Fibroblast of skin of back (primary cell): ENCODE measurements at regions not wholly inside any gene's neighbourhood (a gene's known extent, or its start where the extent isn't known, plus 50 kb on each side); places are given as distances from the start of the nearest gene placed in this dataset.
A peak's percentile ranks its signal among the peaks of the same experiment; 100 is the strongest.

Experiments
- DNase-seq: peaks from one replicate; pipeline ENCODE4 v3.0.0-alpha.2; 2013

DNA sequence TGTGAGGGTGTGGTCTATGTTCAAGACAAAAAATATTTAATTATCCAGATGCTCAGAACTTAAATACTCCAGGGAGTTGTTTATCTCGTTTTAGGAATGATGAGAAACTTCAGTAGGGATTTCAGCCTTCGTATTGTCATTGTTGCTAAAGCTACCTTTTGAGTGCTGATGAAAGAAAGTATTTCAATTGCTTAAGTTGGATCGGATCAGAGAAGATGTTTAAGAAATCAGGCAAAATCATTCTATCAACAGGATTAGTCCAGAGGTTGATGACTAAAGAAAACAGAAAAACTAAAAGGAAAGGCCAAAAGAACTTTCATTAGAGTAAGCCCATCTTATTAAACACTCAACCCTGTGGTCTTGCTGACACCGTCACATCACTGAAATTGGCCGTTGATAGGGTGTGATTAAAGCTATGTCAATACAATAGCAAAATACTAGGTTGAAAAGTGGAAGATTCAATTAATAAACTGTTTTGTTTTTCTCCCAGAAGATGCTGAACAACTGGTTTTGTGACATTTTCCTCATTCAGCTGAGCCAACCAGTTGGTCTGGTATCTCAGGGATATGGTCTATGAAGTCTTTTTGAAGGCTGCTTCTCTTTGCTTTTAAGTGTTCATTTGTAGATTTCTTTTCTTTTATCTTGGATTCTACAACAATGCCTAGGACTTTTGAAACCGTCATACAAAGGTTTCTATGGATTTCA, 551.7 kb downstream of the SLC4A3 start:
- DNase-seq: no peak

GRCh38 chr2:220181165-220181564, 553.7 kb downstream of the SLC4A3 start:
- DNase-seq: no peak

GRCh38 chr2:220182790-220183189, 555.4 kb downstream of the SLC4A3 start:
- DNase-seq: no peak

DNA sequence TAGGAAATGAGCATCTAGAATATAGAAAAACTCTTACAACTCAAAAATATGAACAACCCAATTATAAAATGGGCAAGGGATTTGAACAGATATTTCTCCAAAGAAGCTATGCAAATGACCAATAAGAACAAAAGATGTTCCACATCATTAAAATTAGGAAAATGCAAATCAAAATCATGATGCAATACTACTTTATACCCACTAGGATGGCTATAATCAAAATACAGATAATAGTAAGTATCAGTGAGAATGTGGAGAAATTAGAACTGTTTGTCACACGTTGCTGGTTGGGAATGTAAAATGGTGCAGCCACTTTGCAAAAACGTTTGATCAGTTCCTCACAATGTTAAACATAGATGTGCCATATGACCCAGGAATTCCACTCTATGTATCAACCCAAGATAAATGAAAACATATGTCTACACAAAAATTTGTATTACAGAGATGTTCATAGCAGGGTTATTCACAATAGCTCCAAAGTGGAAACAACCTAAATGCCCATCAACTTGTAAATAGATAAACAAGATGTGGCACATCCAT, 558.4 kb downstream of the SLC4A3 start:
- no peak for DNase-seq

DNA sequence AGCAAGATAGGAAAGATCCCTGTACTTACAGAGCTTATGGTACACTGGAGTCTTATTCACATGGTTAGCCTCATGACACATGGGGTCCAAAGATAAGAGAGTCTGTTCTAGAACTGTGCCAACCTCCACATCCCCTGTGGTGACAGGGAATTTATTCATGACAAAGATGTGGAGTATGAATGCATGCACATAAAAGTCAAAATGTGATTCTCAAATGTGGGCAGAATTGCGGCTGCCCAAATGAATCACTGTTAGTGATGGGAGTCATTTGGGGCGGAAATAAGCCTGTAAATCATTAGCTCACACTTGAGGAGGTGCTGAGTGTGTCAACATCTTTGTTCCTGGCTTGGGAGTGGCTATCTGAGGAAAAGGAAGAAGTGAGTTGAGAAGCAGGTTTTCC, 560.6 kb downstream of the SLC4A3 start:
- DNase-seq: peak; percentile 62

DNA sequence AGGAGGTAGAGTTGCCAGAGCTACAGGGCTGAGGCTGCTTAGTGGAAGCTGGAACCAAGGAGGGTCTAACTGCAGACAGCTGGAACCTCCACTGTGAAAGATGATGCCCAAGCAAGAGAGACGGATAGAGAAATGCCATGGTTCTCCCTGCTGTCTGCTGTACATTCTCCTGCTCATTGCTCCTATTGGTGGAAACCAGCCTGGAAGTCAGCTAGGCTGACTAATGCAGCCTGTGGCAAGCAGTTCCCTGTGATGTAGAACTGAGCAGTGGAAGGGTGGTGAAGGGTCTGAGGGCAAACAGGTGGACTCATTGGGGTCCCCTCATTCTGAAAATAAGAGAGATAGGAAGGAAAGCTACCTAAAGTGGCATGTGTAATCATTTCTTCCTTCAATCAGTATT, 563.6 kb downstream of the SLC4A3 start:
- no peak for DNase-seq

GRCh38 chr2:220191737-220192136, 564.3 kb downstream of the SLC4A3 start:
- DNase-seq: no peak

DNA sequence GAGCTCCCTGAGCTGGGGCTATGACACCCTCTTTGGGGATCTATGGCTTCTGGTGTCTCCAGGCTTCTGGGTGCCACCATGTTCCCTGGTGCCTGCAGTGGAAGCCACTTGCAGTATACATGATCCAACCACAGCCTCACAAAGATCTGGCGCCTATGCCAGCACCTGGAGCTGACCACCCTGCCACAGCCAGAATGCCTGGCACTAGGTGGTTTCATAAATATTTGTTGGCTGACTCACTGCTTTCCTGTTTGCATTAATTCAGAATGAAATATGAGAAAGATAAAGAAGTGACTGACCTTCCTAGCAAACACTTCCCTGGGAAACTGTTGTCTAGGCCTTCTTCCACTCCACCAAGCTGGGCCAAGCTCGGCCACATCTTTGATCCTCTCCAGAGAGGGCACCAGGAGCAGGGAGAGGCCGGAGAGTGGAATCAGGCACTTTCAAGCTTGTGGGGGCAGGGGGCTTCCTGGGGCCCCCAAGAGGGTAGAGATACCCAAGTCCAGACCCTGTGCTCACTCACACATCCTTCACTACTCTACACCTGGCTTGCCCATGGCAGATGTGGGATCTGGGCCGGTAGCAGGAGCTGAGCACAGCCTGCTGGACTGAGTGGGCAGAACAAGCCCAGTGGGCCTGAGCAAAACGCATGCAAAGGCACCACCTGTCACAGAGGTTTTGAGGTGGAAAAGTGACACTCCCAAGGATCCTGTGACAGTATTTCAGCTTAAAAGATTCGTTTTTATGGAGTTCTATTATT, 565.7 kb downstream of the SLC4A3 start:
- peak; percentile 4 for DNase-seq

DNA sequence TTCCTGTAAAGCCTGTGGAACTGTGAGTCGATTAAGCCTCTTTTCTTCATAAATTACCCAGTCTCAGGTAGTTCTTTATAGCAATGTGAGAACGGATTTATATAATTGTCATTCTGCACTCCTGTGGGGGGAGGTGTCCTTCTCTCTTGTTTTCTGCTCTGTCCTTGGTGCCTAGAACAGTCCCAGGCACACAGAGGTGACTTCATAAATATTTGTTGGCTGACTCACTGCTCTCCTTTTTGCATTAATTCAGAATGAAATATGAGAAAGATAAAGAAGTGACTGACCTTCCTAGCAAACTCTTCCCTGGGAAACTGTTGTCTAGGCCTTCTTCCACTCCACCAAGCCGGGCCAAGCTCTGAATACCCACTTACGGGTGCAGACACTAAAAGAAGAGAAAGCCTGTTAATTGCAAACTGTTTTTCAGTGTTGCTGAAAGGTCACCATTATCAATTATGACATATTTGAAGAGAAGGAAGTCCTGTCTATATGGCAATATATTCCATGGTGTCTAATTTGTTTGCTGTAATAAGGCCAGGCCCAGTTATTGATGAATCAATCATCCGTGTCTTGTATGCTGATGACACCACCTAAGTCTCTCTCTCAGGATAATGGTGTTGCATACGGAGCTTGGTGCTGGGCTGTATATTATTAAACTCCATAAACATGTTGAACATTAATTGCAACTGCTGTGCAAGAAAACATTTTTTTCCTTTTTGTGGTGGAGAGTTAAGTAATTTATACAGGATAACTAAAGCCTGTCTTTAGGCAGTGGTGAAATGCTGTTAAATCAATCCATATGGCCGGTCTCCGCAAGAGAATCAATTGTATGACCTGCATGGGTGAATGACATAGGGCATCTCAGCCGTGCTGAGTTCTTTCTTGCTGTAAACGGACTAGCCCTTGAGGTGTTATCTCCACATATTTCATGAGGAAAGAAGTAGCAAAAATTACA, 567.5 kb downstream of the SLC4A3 start:
- DNase-seq: peak; percentile 16

GRCh38 chr2:220198896-220199295, 571.5 kb downstream of the SLC4A3 start:
- peak; percentile 57 for DNase-seq

- no peak for DNase-seq
These were observed 574.6 kb downstream of the SLC4A3 start for GRCh38 chr2:220202066-220202465.

GRCh38 chr2:220209093-220209492, 581.7 kb downstream of the SLC4A3 start:
- DNase-seq: no peak

DNA sequence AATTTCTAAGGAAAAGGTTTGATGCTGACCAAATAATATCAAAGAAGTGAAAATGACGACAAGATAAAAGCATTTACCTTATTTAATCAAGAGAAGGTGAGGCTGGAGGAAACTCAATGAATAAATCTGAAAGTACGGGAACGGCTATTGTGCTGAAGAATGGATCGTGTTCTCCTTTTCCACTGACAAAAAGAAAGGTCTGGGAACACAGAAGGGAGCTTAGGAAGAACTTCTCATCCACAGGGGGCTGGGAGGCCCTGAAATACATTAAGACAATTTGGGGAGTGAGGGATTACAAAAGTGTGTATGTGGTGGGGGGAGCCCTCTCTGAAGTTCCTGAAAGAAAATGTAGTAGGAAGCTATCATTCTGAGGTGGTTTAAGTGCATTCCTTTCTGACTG, 582.3 kb downstream of the SLC4A3 start:
- no peak for DNase-seq

GRCh38 chr2:220212296-220213080, 585.1 kb downstream of the SLC4A3 start:
- no peak for DNase-seq

- no peak for DNase-seq
These were observed 588.4 kb downstream of the SLC4A3 start for GRCh38 chr2:220215785-220216184.

- DNase-seq: no peak
These were observed 591.9 kb downstream of the SLC4A3 start for GRCh38 chr2:220219371-220219770.

GRCh38 chr2:220220009-220220408, 592.6 kb downstream of the SLC4A3 start:
- no peak for DNase-seq

- DNase-seq: no peak
These were observed 594.6 kb downstream of the SLC4A3 start for GRCh38 chr2:220221992-220222391.

DNA sequence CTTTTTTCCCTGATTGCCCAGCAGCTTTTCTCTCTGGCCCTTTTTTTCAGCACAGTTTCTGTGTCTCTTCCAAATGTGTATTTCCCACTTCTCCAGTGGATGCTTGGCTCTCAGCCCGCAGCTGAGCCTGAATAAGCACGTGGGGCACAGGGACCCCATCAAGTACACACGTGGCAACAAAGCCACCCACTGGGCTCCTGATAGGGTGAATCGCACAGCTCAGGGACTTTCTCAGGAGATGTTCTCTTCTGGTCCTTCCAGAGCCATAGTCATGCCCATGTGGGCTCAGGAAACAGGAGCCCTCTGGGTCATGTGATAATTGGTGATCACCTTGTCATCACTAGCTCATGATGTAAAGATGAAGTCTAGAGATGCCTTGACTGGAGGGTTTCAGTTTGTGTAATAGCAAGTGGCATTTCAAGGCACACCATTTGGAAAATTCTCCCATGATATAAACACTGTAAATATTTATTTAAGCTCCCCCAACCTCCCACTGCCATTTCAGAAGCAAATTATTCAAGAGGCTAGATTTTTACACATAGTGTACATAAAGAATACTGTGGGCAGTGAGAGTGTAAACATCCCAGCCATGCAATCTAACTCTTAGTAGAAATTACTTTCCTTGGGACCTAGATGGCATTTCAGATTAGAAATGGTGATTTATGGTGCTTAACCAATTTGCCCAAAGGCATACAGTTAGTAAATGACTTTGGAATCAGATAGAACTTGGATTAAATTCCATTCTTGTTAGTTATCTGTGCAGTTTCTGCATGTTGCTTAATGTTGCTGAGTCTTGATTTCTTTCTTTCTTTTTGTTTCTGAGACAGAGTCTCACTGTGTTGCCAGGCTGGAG, 597.5 kb downstream of the SLC4A3 start:
- DNase-seq: peak; percentile 78

GRCh38 chr2:220226076-220226475, 598.6 kb downstream of the SLC4A3 start:
- DNase-seq: no peak

DNA sequence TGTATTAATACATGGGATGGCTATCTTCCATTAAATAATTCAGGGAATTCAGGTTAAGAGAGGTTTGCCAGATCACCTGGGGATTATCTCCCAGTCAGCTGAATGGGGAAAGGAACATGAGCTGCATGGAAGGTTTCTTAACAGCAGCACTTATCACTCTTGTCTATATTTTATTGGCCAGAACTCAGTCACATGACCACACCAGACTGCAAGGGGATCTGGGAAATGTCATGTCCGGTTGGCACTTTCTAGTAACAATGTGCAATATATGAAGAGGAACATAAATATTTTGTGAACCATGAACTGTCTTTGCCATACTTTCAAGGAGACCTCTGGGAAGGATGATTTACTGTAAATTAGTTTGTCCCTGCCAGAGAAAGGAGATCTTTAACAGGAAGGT, 599.1 kb downstream of the SLC4A3 start:
- DNase-seq: no peak
